GM12878 (cell line): ENCODE measurements at regions not wholly inside any gene's neighbourhood (a gene's known extent, or its start where the extent isn't known, plus 50 kb on each side); places are given as distances from the start of the nearest gene placed in this dataset.

Source experiments
- BRCA1 ChIP-seq: IDR thresholded peaks from 2 replicates; pipeline ENCODE4 v1.6.1; 2011; ENCODE audit warnings: low read depth, low read length, improper control_type of control experiment
- FOXM1 ChIP-seq: IDR thresholded peaks from 2 replicates; pipeline ENCODE4 v1.6.1; 2012; ENCODE audit warnings: low read depth, mild to moderate bottlenecking, inconsistent platforms, low read length, moderate library complexity
- GATAD2B ChIP-seq: fragments of 450-650 bp; conservative IDR thresholded peaks from 2 replicates; pipeline ENCODE4 v1.6.1; 2017; ENCODE audit warnings: low read depth, mild to moderate bottlenecking, moderate library complexity
- KDM1A ChIP-seq: fragments of 200-600 bp; sonication (generic); IDR thresholded peaks from 2 replicates; pipeline ENCODE4 v1.6.1; 2016; ENCODE audit warnings: borderline replicate concordance
- MEF2B ChIP-seq: fragments of 450-650 bp; IDR thresholded peaks from 2 replicates; pipeline ENCODE4 v1.6.1; 2018; ENCODE audit warnings: mild to moderate bottlenecking, moderate library complexity; ENCODE audit not compliant: partially characterized antibody, poor library complexity, severe bottlenecking
- SMAD5 ChIP-seq: IDR thresholded peaks from 2 replicates; pipeline ENCODE4 v1.6.1; 2016; ENCODE audit warnings: antibody characterized with exemption, low read depth
- STAT3 ChIP-seq: IDR thresholded peaks from 2 replicates; pipeline ENCODE4 v1.6.1; 2011; ENCODE audit warnings: low read depth, low read length, improper control_type of control experiment
- TF ChIP-seq, protein P1 (sequence below): fragments of 450-650 bp; IDR thresholded peaks from 2 replicates; pipeline ENCODE4 v1.6.1; 2017; ENCODE audit warnings: mild to moderate bottlenecking, moderate library complexity
- TF ChIP-seq, protein P2 (sequence below): fragments of 450-650 bp; IDR thresholded peaks from 2 replicates; pipeline ENCODE4 v1.6.1; 2014; ENCODE audit warnings: mild to moderate bottlenecking
- TF ChIP-seq, protein P3 (sequence below): IDR thresholded peaks from 2 replicates; pipeline ENCODE4 v1.6.1; 2011; ENCODE audit warnings: borderline replicate concordance, low read depth, mild to moderate bottlenecking, moderate library complexity, low read length; ENCODE audit not compliant: insufficient read depth, poor library complexity, severe bottlenecking
- TF ChIP-seq, protein P4 (sequence below): IDR thresholded peaks from 2 replicates; pipeline ENCODE4 v1.6.1; 2012; ENCODE audit warnings: low read depth, low read length, improper control_type of control experiment

DNA sequence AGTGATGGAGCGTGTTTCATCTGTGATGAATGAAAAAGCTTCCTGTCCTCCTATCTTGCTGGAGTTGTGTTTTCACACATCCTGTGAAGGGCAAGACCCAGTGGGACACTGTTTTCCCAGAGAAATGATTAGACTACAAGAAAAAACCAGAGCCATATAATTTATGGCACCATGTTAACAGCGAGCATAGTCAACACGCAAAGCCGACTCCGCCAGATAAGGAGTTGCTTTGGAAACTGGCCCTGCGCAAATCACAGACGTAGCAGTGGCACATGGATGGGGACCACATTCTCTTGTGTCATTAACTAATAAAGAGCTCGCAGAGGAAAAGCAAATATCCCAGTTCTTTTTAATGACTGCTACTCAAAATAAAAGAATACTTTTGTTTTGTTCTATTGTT, 471.2 kb upstream of the RUNX1 start (continued):
- TF ChIP-seq, protein P1, sequence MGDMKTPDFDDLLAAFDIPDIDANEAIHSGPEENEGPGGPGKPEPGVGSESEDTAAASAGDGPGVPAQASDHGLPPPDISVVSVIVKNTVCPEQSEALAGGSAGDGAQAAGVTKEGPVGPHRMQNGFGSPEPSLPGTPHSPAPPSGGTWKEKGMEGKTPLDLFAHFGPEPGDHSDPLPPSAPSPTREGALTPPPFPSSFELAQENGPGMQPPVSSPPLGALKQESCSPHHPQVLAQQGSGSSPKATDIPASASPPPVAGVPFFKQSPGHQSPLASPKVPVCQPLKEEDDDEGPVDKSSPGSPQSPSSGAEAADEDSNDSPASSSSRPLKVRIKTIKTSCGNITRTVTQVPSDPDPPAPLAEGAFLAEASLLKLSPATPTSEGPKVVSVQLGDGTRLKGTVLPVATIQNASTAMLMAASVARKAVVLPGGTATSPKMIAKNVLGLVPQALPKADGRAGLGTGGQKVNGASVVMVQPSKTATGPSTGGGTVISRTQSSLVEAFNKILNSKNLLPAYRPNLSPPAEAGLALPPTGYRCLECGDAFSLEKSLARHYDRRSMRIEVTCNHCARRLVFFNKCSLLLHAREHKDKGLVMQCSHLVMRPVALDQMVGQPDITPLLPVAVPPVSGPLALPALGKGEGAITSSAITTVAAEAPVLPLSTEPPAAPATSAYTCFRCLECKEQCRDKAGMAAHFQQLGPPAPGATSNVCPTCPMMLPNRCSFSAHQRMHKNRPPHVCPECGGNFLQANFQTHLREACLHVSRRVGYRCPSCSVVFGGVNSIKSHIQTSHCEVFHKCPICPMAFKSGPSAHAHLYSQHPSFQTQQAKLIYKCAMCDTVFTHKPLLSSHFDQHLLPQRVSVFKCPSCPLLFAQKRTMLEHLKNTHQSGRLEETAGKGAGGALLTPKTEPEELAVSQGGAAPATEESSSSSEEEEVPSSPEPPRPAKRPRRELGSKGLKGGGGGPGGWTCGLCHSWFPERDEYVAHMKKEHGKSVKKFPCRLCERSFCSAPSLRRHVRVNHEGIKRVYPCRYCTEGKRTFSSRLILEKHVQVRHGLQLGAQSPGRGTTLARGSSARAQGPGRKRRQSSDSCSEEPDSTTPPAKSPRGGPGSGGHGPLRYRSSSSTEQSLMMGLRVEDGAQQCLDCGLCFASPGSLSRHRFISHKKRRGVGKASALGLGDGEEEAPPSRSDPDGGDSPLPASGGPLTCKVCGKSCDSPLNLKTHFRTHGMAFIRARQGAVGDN: no peak
- TF ChIP-seq BRCA1: no peak
- TF ChIP-seq FOXM1: no peak
- no peak for TF ChIP-seq KDM1A
- TF ChIP-seq GATAD2B: no peak
- TF ChIP-seq, protein P2, sequence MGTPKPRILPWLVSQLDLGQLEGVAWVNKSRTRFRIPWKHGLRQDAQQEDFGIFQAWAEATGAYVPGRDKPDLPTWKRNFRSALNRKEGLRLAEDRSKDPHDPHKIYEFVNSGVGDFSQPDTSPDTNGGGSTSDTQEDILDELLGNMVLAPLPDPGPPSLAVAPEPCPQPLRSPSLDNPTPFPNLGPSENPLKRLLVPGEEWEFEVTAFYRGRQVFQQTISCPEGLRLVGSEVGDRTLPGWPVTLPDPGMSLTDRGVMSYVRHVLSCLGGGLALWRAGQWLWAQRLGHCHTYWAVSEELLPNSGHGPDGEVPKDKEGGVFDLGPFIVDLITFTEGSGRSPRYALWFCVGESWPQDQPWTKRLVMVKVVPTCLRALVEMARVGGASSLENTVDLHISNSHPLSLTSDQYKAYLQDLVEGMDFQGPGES: no peak
- TF ChIP-seq STAT3: no peak
- TF ChIP-seq SMAD5: no peak
- TF ChIP-seq, protein P3, sequence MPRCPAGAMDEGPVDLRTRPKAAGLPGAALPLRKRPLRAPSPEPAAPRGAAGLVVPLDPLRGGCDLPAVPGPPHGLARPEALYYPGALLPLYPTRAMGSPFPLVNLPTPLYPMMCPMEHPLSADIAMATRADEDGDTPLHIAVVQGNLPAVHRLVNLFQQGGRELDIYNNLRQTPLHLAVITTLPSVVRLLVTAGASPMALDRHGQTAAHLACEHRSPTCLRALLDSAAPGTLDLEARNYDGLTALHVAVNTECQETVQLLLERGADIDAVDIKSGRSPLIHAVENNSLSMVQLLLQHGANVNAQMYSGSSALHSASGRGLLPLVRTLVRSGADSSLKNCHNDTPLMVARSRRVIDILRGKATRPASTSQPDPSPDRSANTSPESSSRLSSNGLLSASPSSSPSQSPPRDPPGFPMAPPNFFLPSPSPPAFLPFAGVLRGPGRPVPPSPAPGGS: no peak
- TF ChIP-seq MEF2B: no peak
- TF ChIP-seq, protein P4, sequence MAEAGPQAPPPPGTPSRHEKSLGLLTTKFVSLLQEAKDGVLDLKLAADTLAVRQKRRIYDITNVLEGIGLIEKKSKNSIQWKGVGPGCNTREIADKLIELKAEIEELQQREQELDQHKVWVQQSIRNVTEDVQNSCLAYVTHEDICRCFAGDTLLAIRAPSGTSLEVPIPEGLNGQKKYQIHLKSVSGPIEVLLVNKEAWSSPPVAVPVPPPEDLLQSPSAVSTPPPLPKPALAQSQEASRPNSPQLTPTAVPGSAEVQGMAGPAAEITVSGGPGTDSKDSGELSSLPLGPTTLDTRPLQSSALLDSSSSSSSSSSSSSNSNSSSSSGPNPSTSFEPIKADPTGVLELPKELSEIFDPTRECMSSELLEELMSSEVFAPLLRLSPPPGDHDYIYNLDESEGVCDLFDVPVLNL: no peak
- TF ChIP-seq, all 136 proteins: peak for 0
